HG02938 (cell line): ENCODE measurements at regions not wholly inside any gene's neighbourhood (a gene's known extent, or its start where the extent isn't known, plus 50 kb on each side); places are given as distances from the start of the nearest gene placed in this dataset.

Experiments
- ATAC-seq: cut with Tn5 transposase; IDR thresholded peaks from one replicate; pipeline ENCODE4 v1.9.1; 2021; ENCODE audit warnings: mild to moderate bottlenecking, moderate library complexity; ENCODE audit not compliant: unreplicated experiment

- ATAC-seq = no peak
Observed at GRCh38 chr16:17520561-17520960, 49.8 kb upstream of the XYLT1 start.
